ENCODE measurements at regions not wholly inside any gene's neighbourhood (a gene's known extent, or its start where the extent isn't known, plus 50 kb on each side); places are given as distances from the start of the nearest gene placed in this dataset.

DNA sequence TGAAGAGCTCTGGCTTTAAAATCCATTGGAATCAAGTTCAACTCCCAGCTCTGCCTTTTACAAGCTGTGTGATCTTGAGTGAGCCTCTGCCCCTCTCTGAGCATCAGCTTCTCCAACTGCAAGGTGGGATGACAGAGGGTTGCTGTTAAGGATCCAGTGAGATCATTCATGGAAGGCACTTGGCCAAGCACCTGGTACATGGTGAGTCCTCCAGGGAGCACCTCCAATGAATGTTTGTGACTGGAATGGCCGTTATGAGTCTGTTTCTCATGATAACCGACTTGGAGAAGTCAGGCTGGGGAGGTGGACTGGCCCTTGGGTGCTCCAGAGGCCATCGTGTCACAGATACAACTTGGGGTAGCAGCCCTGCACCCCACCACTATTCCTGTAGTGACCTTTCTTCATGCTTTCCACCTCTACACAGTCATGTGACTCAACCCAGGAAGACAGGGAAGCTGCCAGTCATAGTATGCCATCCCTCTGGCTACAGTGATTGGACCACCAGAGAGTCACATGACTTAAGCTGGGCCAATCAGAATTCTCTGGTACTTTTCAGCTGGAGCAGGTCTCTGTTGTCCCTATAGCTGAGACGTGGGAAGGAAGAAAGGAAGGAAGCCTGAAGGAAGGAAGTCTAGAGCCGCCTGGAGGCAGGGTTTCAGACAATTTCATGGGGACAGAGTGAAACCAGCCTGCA, 146.5 kb upstream of the MYL2 start:
- TF ChIP-seq NFIC (IDR thresholded peaks at IDR 0.05) (no peak), CREB1 (IDR thresholded peaks at IDR 0.05; ENCODE audit: low read depth) (no peak)
- TF ChIP-seq, protein P1, sequence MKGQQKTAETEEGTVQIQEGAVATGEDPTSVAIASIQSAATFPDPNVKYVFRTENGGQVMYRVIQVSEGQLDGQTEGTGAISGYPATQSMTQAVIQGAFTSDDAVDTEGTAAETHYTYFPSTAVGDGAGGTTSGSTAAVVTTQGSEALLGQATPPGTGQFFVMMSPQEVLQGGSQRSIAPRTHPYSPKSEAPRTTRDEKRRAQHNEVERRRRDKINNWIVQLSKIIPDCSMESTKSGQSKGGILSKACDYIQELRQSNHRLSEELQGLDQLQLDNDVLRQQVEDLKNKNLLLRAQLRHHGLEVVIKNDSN (IDR thresholded peaks at IDR 0.05) = peak; percentile 80

DNA sequence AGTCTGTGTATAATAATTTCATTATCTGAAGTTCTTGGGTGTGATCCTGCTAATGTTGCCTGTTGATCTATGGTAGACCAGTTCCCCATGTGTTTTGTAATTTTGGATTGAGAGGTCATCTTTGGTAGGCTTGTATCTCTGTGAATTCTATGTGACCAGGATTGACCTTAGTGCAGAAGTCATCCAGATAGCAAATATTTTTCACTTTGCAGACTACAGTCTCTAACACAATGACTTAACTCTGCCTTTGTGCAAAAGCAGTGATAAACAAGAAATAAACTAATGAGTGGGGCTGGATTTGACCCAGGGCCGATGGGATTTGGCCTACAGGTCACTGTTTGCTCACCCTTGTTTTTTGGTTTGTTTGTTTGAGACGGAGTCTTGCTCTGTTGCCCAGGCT, 144.6 kb upstream of the MYL2 start:
- TF ChIP-seq EGR1 (IDR thresholded peaks at IDR 0.05) (no peak), TEAD4 (IDR thresholded peaks at IDR 0.05) (no peak), CEBPB (IDR thresholded peaks at IDR 0.05) (no peak), YY1 (IDR thresholded peaks at IDR 0.05; ENCODE audit: low read depth) (no peak)
- TF ChIP-seq, protein P2, sequence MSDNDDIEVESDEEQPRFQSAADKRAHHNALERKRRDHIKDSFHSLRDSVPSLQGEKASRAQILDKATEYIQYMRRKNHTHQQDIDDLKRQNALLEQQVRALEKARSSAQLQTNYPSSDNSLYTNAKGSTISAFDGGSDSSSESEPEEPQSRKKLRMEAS (IDR thresholded peaks at IDR 0.05) = no peak
- TF ChIP-seq, protein P1 (IDR thresholded peaks at IDR 0.05) = no peak

DNA sequence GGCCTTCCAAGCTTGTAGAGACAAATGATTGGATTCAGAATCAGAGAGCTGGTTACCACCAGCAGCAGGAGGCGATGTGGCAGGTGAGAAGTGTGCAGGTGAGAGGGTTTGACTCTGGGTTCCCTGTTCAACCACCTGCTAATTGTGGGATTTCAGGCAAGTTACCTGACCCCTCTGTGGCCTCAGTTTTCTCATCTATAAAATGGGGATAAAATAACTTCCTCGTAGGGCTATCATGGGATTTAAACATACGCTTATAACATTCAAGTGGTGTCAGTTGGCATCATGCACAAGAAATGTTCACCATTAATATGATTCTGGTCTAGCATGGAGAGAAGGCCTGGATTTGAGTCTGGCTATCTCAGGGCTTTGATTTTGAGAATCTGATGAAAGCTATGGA, 143.8 kb upstream of the MYL2 start:
- no peak for TF ChIP-seq FOXM1 (IDR thresholded peaks at IDR 0.05; ENCODE audit: borderline replicate concordance, low read depth)
- no peak for TF ChIP-seq EGR1 (IDR thresholded peaks at IDR 0.05)
- no peak for TF ChIP-seq TEAD4 (IDR thresholded peaks at IDR 0.05)
- TF ChIP-seq TCF12 (IDR thresholded peaks at IDR 0.05; ENCODE audit: low read depth) = no peak
- no peak for TF ChIP-seq TAF1 (IDR thresholded peaks at IDR 0.05; ENCODE audit: low read depth)
- TF ChIP-seq, protein P1 (IDR thresholded peaks at IDR 0.05) = no peak
- TF ChIP-seq, protein P2 (IDR thresholded peaks at IDR 0.05) = no peak
- no peak for TF ChIP-seq ZBTB7A (IDR thresholded peaks at IDR 0.05; ENCODE audit: low read depth)
- no peak for TF ChIP-seq EP300 (IDR thresholded peaks at IDR 0.05; ENCODE audit: borderline replicate concordance)
- no peak for TF ChIP-seq RAD21 (IDR thresholded peaks at IDR 0.05; ENCODE audit: low read depth)
- TF ChIP-seq, protein P3, sequence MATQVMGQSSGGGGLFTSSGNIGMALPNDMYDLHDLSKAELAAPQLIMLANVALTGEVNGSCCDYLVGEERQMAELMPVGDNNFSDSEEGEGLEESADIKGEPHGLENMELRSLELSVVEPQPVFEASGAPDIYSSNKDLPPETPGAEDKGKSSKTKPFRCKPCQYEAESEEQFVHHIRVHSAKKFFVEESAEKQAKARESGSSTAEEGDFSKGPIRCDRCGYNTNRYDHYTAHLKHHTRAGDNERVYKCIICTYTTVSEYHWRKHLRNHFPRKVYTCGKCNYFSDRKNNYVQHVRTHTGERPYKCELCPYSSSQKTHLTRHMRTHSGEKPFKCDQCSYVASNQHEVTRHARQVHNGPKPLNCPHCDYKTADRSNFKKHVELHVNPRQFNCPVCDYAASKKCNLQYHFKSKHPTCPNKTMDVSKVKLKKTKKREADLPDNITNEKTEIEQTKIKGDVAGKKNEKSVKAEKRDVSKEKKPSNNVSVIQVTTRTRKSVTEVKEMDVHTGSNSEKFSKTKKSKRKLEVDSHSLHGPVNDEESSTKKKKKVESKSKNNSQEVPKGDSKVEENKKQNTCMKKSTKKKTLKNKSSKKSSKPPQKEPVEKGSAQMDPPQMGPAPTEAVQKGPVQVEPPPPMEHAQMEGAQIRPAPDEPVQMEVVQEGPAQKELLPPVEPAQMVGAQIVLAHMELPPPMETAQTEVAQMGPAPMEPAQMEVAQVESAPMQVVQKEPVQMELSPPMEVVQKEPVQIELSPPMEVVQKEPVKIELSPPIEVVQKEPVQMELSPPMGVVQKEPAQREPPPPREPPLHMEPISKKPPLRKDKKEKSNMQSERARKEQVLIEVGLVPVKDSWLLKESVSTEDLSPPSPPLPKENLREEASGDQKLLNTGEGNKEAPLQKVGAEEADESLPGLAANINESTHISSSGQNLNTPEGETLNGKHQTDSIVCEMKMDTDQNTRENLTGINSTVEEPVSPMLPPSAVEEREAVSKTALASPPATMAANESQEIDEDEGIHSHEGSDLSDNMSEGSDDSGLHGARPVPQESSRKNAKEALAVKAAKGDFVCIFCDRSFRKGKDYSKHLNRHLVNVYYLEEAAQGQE (IDR thresholded peaks at IDR 0.05; ENCODE audit: low read depth) = no peak

DNA sequence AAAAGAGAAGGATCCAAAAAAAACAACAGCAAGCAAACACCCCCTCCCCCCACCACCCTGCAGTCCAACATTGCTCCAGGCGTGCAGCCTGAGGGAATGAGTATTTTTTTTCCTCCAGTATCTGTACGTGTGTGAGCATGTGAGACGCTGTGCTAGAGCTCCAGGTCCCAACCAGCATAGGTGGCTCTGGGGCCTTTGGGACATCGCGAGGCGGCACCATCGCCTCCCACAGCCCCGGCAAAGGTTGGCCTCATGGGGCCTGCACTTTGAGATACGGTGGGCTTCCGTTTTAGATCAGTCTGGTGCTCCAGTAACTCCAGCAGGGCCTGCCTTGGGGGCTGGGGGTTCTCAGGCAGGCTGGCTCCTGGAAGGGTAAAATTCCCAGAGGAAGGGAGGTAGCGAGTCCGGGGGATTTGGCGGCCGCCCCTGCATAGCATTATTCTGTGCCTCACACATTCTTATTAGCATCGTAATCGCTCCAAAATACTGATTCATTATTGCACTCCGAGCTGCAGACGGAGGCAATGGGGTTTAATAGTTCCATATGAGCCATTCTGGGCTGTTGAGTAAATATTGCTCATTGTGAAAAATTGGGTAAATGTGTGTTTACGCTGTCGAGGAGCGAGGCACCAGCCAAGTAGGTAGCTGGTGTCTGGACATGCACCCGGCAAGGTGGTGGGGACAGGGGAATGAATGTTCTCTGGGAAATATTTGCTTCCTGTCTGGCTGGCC, 143.1 kb upstream of the MYL2 start:
- TF ChIP-seq EP300 (IDR thresholded peaks at IDR 0.05; ENCODE audit: borderline replicate concordance) = no peak

DNA sequence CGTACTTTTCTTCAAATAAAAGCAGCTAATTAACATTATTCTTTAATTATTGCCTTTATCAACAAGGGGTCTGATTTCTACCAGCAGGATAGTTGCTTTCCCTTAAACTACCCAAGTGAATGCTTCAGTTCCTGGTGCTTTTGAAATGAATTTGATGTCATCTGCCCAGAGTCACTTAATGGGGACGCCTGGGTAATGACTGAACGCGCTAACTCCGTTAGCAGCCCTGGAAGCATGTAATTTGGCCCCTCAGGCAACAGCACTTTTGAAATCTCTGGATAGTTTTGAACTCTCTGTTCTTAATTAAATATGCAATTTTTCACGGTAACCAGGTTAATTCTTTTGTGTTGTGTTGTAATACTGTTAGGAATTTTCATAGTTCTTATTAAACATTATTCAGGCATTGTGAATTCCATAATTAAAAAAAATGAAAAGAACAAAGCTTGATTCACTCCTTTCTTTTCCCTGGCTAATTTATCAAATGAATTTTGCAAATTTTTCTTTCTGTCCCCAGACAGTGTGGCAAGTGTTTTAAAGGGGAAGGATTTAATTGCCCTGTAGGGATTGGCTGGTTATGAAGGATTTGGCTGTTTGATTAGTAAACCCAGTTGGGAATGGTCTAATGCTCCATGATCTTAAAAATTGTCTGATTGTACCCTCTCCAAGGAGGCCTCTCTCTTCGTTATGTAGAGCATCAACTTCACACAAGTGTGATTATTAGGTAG, 137.5 kb upstream of the MYL2 start:
- TF ChIP-seq TEAD4 (IDR thresholded peaks at IDR 0.05) (no peak), TAF1 (IDR thresholded peaks at IDR 0.05; ENCODE audit: low read depth) (no peak), YY1 (IDR thresholded peaks at IDR 0.05; ENCODE audit: low read depth) (no peak), TCF12 (IDR thresholded peaks at IDR 0.05; ENCODE audit: low read depth) (no peak), RAD21 (IDR thresholded peaks at IDR 0.05; ENCODE audit: low read depth) (no peak), CREB1 (IDR thresholded peaks at IDR 0.05; ENCODE audit: low read depth) (no peak), EGR1 (IDR thresholded peaks at IDR 0.05) (no peak), ZBTB7A (IDR thresholded peaks at IDR 0.05; ENCODE audit: low read depth) (no peak)
- TF ChIP-seq, protein P1 (IDR thresholded peaks at IDR 0.05) = no peak
- TF ChIP-seq, protein P3 (IDR thresholded peaks at IDR 0.05; ENCODE audit: low read depth) = no peak
- TF ChIP-seq, protein P2 (IDR thresholded peaks at IDR 0.05) = no peak

Measured in Ishikawa (cell line).